Tongue (tissue), 1 donor: ENCODE measurements at regions not wholly inside any gene's neighbourhood (a gene's known extent, or its start where the extent isn't known, plus 50 kb on each side); places are given as distances from the start of the nearest gene placed in this dataset.
A peak's percentile ranks its signal among the peaks of the same experiment; 100 is the strongest.

Source experiments
- DNase-seq: peaks from one replicate; pipeline ENCODE4 v3.0.0-alpha.2; 2015

GRCh38 chr13:99436686-99437416 lies 64.4 kb upstream of the TM9SF2 start:
- peak; percentile 92 for DNase-seq

- no peak for DNase-seq
These were observed 62.2 kb upstream of the TM9SF2 start for GRCh38 chr13:99439048-99439447.

GRCh38 chr13:99439850-99440604 lies 61.2 kb upstream of the TM9SF2 start:
- DNase-seq, result no peak

GRCh38 chr13:99442273-99442895 lies 58.9 kb upstream of the TM9SF2 start:
- peak; percentile 69 for DNase-seq

GRCh38 chr13:99446242-99446641 lies 55.0 kb upstream of the TM9SF2 start:
- DNase-seq, result no peak

- no peak for DNase-seq
These were observed 52.7 kb upstream of the TM9SF2 start for GRCh38 chr13:99448546-99448945.

- DNase-seq, result no peak
These were observed 50.9 kb upstream of the TM9SF2 start for GRCh38 chr13:99450416-99450815.
